AG09319 (cell line): ENCODE measurements at regions not wholly inside any gene's neighbourhood (a gene's known extent, or its start where the extent isn't known, plus 50 kb on each side); places are given as distances from the start of the nearest gene placed in this dataset.
A peak's percentile ranks its signal among the peaks of the same experiment; 100 is the strongest.

Source experiments
- DNase-seq: peaks from one replicate; pipeline ENCODE4 v3.0.0-alpha.2; 2010; ENCODE audit warnings: low read depth; ENCODE audit errors: extremely low read depth
- TF ChIP-seq, protein P1 (sequence below): IDR thresholded peaks from 2 replicates; pipeline ENCODE4 v1.5.1; 2011; ENCODE audit warnings: low read depth, mild to moderate bottlenecking, inconsistent platforms, low read length, moderate library complexity

DNA sequence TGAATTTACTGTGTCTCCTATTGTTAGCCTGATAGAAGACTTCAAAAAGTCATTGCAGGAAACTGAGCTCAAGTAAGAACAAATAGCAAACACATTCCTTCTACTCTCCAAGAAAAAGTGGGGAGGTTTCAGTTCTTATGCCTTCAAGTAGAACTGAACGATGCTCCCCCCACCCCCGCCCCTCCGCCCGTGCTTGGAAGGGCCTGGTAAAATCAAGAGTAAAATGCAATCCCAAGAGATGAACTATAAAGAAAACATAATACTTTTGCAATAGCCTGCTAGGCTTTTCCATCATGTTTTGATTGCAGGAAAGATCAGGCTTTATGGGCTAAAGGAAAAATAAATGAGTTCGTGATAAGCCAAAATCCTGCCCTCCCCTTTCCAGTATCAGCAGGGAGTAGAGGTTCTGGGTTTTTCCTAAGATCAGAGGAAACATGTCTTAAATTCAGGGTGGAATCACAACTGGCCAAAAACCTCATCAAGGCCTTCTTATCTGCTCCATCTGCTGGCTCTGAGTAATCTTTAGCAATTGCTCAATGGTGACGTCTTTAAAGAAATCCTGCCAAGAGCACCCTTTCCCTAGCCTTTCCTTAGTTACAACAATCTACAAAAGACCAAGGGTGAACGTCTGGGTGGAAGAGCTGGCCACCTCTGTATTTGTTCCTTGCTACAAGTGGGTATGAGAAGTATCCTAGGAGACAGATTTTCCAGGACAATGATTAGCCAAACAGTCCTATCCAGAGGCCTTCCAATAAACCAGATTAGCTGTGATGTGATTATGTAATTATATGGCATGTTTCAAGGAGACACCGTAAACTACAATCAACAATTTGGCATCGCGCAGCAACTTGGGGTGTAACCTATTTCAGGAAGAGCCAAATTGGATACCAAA lies 66.3 kb upstream of the FAM9C start:
- TF ChIP-seq, protein P1, sequence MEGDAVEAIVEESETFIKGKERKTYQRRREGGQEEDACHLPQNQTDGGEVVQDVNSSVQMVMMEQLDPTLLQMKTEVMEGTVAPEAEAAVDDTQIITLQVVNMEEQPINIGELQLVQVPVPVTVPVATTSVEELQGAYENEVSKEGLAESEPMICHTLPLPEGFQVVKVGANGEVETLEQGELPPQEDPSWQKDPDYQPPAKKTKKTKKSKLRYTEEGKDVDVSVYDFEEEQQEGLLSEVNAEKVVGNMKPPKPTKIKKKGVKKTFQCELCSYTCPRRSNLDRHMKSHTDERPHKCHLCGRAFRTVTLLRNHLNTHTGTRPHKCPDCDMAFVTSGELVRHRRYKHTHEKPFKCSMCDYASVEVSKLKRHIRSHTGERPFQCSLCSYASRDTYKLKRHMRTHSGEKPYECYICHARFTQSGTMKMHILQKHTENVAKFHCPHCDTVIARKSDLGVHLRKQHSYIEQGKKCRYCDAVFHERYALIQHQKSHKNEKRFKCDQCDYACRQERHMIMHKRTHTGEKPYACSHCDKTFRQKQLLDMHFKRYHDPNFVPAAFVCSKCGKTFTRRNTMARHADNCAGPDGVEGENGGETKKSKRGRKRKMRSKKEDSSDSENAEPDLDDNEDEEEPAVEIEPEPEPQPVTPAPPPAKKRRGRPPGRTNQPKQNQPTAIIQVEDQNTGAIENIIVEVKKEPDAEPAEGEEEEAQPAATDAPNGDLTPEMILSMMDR = no peak
- DNase-seq = peak; percentile 83

DNA sequence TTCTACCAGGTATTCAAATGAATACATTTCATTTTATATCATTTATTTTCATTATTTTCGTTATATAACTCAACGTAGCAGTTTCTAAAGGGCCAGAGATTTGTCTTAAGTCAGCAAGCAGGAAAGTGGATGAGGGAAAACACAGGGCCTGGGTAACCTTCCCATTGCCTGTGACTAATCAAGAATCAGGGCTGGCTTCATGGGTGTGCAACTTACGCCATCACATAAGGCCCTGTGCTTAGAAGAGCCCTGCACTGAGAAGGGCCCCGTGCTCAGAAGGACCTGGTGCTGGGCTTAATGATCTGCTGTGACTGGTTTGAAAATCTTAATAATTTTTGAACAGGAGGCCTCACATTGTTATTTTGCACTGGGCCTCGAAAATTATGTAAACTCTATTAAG lies 65.4 kb upstream of the FAM9C start:
- DNase-seq = no peak
- TF ChIP-seq, protein P1 = no peak

DNA sequence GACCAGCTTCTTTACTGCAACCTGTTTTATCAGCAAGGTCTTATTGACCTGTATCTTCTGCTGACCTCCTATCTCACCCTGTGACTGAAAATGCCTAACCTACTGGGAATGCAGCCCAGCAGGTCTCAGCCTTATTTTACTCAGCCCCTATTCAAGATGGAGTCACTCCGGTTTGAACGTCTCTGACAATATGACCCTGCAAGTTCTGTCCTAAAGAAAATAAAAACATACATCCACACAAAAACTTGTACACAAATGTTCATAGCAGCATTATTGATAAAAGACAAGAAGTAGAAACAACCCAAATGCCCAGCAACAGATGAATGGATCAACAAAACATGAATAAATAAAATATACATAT lies 59.5 kb upstream of the FAM9C start:
- TF ChIP-seq, protein P1 = no peak
- DNase-seq = no peak

DNA sequence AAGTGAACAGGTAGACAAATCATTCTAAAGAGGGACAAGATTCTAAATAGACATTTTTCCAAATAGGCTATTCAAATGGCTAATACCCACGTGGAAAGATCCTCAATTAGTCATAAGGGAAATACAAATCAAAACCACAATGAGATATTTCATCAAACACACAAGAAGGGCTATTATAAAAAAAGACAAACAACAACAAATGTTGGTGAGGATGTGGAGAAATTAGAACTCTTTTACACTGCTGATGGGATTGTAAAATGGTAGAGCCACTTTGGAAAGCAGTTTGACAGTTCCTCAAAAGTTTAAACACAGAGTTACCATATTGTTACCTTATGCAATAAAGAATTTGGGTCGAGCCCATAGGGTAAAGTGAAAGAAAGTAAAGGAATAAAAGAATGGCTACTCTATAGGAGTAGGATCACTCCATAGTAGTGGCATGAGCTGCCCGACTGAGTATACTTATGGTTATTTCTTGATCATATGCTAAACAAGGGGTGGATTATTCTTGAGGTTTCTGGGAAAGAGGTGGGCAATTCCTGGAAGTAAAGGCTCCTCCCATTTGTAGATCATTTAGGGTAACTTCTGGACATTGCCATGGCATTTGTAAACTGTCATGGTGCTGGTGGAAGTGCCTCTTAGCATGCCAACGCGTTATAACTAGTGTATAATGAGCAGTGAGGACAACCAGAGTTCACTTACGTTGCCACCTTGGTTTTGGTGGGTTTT lies 58.9 kb upstream of the FAM9C start:
- no peak for DNase-seq
- TF ChIP-seq, protein P1 = no peak

DNA sequence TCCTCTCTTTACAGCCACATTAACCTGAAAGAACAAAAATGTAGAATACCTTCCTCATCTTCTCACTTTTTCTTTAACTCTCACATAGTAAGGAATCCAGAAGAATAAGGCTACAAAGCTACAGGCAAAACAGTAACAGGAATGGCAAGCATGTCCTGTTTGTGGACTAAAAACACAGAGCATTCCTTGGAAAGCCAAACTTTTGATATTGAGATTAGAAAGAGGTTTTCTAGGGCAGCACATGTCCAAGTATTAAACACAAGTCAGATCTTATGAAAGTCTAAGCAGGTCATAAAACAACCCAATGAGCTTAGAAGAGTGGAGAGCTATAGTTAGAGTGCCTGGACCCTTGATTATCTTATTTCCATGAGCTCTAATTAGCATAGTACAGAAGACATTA lies 58.2 kb upstream of the FAM9C start:
- no peak for DNase-seq

DNA sequence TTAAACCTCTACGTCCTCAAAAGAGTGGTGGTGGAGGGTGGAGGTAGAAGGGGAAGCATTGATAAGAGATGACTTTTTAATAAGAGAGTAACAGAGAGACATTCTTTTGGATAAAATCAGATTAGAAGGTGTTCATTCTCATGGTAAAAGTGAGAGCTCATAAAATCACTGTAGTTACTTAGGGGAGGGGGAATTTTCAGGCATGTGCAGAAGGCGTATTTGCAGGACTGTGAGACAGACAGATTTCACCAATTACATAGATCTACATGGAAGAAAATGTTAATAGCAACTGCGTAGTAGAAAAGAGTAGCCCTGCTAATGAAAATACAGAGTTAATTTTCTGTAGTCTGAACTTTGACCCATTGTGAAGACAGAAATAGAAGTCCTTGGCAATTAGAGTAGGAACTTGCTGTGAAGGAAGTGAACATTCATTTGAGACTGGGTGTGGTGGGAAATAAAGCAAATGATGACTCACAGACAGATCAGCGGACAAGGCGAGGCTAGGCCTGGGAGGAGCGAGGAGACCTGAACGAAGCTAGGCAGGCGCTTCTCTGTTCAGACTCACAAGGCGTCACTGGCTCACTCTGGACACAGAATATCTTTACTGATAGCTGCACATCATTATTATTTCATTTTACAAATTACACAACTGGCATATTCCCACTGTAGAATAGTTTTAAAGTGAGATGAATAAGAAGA lies 57.2 kb upstream of the FAM9C start:
- DNase-seq = peak; percentile 57
- TF ChIP-seq, protein P1 = no peak

More for the DNA sequence above, 58.2 kb upstream of the FAM9C start:
- TF ChIP-seq, protein P1 = no peak
